GM23338 (cell line): ENCODE measurements at regions not wholly inside any gene's neighbourhood (a gene's known extent, or its start where the extent isn't known, plus 50 kb on each side); places are given as distances from the start of the nearest gene placed in this dataset.

ENCODE experiments used
- POLR2AphosphoS5 ChIP-seq: IDR thresholded peaks from 2 replicates; pipeline ENCODE4 v1.6.1; 2016; ENCODE audit warnings: antibody characterized with exemption, low read depth
- TF ChIP-seq, protein P1 (sequence below), 2 experiments: fragments of 200-600 bp in 1 of 2; sonication (generic) in 1 of 2; conservative IDR thresholded peaks; 2 replicates each; pipeline versions ENCODE4 v1.5.1 to v1.6.1; 2016 to 2017; ENCODE audit warnings: antibody characterized with exemption in 2 of 2, low read depth in 2 of 2, mild to moderate bottlenecking in 2 of 2, moderate library complexity in 1 of 2

- TF ChIP-seq POLR2AphosphoS5: no peak
- TF ChIP-seq, protein P1, sequence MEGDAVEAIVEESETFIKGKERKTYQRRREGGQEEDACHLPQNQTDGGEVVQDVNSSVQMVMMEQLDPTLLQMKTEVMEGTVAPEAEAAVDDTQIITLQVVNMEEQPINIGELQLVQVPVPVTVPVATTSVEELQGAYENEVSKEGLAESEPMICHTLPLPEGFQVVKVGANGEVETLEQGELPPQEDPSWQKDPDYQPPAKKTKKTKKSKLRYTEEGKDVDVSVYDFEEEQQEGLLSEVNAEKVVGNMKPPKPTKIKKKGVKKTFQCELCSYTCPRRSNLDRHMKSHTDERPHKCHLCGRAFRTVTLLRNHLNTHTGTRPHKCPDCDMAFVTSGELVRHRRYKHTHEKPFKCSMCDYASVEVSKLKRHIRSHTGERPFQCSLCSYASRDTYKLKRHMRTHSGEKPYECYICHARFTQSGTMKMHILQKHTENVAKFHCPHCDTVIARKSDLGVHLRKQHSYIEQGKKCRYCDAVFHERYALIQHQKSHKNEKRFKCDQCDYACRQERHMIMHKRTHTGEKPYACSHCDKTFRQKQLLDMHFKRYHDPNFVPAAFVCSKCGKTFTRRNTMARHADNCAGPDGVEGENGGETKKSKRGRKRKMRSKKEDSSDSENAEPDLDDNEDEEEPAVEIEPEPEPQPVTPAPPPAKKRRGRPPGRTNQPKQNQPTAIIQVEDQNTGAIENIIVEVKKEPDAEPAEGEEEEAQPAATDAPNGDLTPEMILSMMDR (conservative IDR thresholded peaks at IDR 0.05; ENCODE audit: low read depth in 2 of 2): no peak
Observed at GRCh38 chr6:104644848-104645247, 214.9 kb downstream of the HACE1 start.
